ENCODE measurements at regions not wholly inside any gene's neighbourhood (a gene's known extent, or its start where the extent isn't known, plus 50 kb on each side); places are given as distances from the start of the nearest gene placed in this dataset.

- Histone ChIP-seq H2BK5ac (ENCODE audit: insufficient read length, low read length) (no peak overlapping the region), H3K4me2 (ENCODE audit: insufficient read depth, insufficient read length, low read length) (no peak overlapping the region), H2BK15ac (ENCODE audit: low read depth, low read length) (no peak overlapping the region), H2BK120ac (ENCODE audit: low read depth, low read length, poor library complexity, severe bottlenecking) (no peak overlapping the region), H2BK20ac (ENCODE audit: low read depth, low read length, poor library complexity, severe bottlenecking) (no peak overlapping the region), H3K56ac (ENCODE audit: insufficient read length, low read depth, low read length) (no peak overlapping the region), H3K9ac (ENCODE audit: extremely low read depth, insufficient read length, low read length) (no peak overlapping the region), H3K18ac (ENCODE audit: insufficient read length, low read depth, low read length) (no peak overlapping the region), H3K79me2 (ENCODE audit: insufficient read depth, low read length) (no peaks in the 10 kb centered on the region), H2AK5ac (ENCODE audit: insufficient read length, low read length) (no peak overlapping the region), H3K14ac (ENCODE audit: insufficient read depth, low read length) (no peak overlapping the region), H4K8ac (replicated peaks; ENCODE audit: insufficient read length, low read depth, low read length) (no peak overlapping the region), H3K23me2 (ENCODE audit: insufficient read length, low read depth, low read length, poor library complexity, severe bottlenecking) (no peaks in the 10 kb centered on the region), H3K27ac (ENCODE audit: insufficient read length, low read depth, low read length) (no peak overlapping the region), H3K9me3 (ENCODE audit: control insufficient read depth, low read depth, low read length) (no peaks in the 10 kb centered on the region), H3T11ph (ENCODE audit: low read length) (no peak overlapping the region), H2AFZ (ENCODE audit: low read length) (no peak overlapping the region), H2BK12ac (ENCODE audit: insufficient read length, low read depth, low read length) (no peak overlapping the region), H4K20me1 (ENCODE audit: control insufficient read depth, insufficient read depth, insufficient read length) (no peaks in the 10 kb centered on the region), H4K91ac (ENCODE audit: insufficient read length, low read depth, low read length) (no peak overlapping the region), H3K79me1 (ENCODE audit: insufficient read depth, low read depth, low read length, poor library complexity, severe bottlenecking) (no peaks in the 10 kb centered on the region), H3K23ac (ENCODE audit: insufficient read length, low read depth, low read length) (no peak overlapping the region), H4K5ac (ENCODE audit: insufficient read length, low read depth, low read length) (no peak overlapping the region), H3K27me3 (ENCODE audit: insufficient read depth, low read length) (no peaks in the 10 kb centered on the region), H3K4ac (ENCODE audit: low read depth, low read length) (no peak overlapping the region), H3K4me1 (ENCODE audit: insufficient read depth, low read length) (no peaks in the 10 kb centered on the region)
- Mint-ChIP-seq H3K9me3 (no peaks in the 10 kb centered on the region), H3K27ac (no peak overlapping the region), H3K27me3 (ENCODE audit: low read depth) (peaks cover 48% of the 10 kb centered on the region), H3K4me1 (peaks cover 3 to 4% of the 10 kb centered on the region in 2 experiments), H3K4me3 (no peak overlapping the region), H3K36me3 (ENCODE audit: insufficient read depth in 1 of 3, low read depth in 3 of 3) (no peaks in the 10 kb centered on the region)
- TF ChIP-seq, protein P1, sequence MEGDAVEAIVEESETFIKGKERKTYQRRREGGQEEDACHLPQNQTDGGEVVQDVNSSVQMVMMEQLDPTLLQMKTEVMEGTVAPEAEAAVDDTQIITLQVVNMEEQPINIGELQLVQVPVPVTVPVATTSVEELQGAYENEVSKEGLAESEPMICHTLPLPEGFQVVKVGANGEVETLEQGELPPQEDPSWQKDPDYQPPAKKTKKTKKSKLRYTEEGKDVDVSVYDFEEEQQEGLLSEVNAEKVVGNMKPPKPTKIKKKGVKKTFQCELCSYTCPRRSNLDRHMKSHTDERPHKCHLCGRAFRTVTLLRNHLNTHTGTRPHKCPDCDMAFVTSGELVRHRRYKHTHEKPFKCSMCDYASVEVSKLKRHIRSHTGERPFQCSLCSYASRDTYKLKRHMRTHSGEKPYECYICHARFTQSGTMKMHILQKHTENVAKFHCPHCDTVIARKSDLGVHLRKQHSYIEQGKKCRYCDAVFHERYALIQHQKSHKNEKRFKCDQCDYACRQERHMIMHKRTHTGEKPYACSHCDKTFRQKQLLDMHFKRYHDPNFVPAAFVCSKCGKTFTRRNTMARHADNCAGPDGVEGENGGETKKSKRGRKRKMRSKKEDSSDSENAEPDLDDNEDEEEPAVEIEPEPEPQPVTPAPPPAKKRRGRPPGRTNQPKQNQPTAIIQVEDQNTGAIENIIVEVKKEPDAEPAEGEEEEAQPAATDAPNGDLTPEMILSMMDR (conservative IDR thresholded peaks at IDR 0.05) = no peak
- WGBS (ENCODE audit: extremely low coverage, insufficient read length, low lambda C conversion rate) = no CpG with 5 or more reads among the region's 4 CpGs
- DNase-seq = no peak
Observed at GRCh38 chr2:120619579-120619978, 116.1 kb upstream of the GLI2 start.

Measured in H9 (cell line).